ENCODE measurements at regions not wholly inside any gene's neighbourhood (a gene's known extent, or its start where the extent isn't known, plus 50 kb on each side); places are given as distances from the start of the nearest gene placed in this dataset.
"Not testable (repeated sequence)": the region's sequence is repeated elsewhere in the genome, so short reads cannot be mapped to it uniquely, and the experiment has no call there.

DNA sequence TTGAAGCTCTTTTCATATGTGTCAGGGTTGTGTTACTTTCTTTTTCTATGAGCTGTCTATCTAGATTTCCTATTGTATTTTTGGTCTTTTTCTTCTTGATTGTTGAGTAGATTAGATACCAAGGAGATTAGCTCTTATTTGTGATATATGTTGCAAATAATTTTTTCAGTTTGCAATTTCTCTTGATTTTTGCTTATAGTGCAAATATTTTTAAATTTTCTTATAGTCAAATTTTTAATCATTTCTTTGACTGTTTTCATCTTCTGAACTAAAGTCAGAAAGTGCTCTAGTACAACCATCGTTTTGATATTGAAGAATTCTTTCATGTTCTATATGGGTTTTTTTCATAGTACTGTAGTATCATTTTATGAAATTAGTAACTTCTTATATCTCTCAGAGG, 193.7 kb downstream of the OSTF1 start:
- DNase-seq (ENCODE audit: low read depth in 2 of 2): no peak

DNA sequence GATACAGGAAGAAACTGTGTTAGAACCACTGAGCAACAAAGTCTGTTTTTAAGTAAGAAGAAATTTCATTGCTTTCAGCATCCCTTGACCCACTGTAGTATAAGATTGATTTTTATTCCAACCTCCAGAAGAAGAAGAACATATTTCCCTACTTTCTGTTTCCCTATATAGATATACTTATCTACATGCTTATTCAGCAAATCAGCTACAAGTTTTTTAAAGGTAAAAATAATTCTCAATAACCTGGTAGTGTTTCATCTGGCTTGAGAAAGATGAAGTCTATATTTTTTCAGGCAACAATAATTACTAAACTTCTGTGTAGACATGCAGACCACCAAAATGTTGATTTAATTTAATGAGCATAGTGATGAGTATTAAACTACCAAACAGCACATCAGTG, 201.0 kb downstream of the OSTF1 start:
- DNase-seq (ENCODE audit: low read depth in 2 of 2): no peak

DNA sequence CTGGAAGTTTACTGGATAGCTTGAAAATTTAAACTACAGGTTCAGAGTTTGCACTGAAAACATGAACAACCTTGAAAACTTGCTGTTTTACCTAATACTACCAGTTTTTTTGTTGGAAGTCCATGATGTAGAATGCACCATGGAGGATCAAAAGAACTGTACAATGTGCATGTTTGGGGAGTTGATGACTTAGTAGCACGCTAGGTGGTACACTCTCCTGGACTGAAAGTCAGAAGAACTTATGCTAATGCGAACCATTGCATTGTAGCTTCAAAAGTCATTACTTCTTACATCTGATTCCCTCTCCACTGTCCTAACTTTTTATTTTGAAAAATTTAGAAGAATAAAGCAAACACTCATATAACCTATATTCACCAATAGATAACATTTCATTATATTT, 211.0 kb downstream of the OSTF1 start:
- no peak for DNase-seq (ENCODE audit: low read depth in 2 of 2)

DNA sequence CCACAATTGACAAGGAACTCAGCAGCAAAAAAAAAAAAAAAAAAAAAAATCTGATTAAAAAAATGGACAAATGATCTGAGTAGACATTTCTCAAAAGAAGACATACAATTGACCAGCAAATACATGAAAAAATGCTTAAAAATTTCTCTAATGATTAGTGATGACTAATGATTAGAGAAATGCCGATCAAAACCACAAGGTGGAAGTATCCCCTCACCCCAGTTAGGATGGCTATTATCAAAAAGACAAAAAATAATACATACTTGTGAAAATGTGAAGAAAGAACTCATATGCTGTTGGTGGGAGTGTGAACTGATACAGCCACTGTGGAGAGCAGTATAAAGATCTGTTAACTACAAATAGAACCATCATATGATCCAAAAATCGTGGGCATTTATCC, 245.3 kb downstream of the OSTF1 start:
- DNase-seq (ENCODE audit: low read depth in 2 of 2): no peak

DNA sequence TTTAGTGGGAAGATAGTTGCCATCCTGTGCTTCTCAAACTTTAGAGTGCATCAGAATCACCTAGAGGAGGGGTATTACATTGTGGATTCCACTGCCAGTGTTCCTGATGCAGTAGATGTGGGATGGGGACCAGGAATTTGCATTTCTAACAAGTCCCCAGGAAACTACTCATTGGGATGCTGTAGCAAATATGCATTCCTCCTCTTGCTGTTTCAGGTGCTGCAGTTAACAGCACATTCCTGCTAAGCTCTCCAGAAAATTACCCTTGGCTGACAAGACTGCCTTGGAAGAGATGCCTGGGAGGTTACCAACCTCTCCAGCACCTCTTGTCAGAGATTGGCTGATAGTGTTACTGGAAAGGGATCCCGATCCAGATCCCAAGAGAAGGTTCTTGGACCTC, 270.5 kb downstream of the OSTF1 start:
- DNase-seq (ENCODE audit: low read depth in 2 of 2): no peak

DNA sequence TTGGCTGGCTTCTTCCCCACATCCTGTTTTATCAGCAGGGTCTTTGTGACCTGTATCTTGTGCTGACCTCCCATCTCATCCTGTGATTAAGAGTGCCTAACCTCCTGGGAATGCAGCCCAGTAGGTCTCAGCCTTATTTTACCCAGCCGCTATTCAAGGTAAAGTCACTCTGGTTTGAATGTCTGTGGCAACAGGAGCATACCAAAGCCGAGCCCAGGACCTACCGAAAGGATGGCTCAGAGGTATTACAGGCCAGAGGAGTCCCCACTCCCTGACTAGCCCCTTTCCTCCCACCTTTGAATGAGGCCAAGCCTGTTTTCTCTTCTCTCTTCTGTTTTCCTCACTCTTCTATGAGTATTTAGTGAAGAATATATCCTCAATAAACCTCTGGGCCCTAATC, 271.3 kb downstream of the OSTF1 start:
- no peak for DNase-seq (ENCODE audit: low read depth in 2 of 2)

DNA sequence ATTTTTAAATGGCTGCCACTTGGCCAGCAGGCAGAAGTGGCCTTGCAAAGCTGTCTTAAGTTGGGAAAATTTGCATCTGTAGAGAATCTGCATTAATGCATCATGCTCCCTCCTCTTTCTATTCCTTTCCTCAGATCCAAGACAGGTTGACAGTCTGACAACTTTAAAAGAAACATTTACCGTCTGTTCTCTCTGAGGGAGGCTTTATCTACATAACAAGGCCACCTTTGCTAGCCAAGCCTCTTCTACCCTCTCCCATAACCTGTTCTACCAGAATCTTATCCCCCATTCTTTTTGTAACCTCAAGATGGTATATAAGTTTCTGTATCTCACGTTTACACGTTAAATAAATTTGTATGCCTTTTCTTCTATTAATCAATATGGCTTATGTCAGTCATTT, 271.9 kb downstream of the OSTF1 start:
- no peak for DNase-seq (ENCODE audit: low read depth in 2 of 2)

DNA sequence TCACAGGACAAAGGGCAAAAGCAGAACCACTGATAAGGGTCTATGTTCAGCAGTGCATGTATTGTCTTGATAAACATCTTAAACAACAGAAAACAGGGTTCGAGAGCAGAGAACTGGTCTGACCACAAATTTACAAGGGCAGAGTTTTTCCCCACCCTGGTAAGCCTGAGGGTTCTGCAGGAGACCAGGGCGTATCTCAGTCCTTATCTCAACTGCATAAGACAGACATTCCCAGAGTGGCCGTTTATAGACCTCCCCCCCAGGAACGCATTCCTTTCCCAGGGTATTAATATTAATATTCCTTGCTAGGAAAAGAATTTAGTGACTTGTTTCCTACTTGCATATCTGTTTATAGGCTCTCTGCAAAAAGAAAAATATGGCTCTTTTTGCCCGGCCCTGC, 274.1 kb downstream of the OSTF1 start:
- not testable (repeated sequence) for DNase-seq (ENCODE audit: low read depth in 2 of 2)

DNA sequence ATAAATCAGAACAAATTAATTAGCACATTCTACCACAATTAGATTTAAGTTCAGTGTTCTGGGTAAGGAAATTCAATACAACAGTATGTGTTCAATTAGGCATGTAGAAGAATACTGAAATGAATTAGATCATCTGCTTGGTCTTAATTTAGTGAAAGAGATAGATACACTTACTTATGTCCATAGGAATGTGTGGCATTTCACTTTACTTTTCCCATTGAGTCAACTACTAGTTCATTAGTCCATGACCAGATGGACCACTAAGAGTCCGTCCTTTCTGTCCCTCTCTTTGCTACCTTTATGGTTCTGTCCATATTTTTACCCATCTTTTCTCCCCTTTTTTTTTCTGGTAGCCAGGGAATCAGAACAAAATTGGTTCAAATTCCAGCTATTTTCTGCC, 276.9 kb downstream of the OSTF1 start:
- no peak for DNase-seq (ENCODE audit: low read depth in 2 of 2)

DNA sequence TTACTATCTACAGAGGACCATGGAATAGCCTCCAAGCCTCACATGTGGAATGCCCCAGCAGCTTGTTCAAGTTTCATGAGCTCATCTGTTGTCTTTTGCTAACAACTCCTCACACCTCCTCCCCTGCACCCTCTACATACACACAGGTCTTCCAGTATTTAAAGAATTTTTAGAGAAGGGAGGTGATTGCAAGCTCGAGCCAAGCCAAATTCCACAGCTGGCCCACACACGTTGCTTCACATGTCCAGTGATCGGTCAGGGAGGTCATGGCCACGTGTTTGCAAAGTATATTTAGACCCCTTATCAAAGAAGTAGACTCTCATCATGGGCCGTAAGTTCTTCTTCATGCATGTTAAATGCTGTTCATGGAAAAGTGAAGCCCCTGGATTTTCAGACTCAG, 281.7 kb downstream of the OSTF1 start:
- no peak for DNase-seq (ENCODE audit: low read depth in 2 of 2)

DNA sequence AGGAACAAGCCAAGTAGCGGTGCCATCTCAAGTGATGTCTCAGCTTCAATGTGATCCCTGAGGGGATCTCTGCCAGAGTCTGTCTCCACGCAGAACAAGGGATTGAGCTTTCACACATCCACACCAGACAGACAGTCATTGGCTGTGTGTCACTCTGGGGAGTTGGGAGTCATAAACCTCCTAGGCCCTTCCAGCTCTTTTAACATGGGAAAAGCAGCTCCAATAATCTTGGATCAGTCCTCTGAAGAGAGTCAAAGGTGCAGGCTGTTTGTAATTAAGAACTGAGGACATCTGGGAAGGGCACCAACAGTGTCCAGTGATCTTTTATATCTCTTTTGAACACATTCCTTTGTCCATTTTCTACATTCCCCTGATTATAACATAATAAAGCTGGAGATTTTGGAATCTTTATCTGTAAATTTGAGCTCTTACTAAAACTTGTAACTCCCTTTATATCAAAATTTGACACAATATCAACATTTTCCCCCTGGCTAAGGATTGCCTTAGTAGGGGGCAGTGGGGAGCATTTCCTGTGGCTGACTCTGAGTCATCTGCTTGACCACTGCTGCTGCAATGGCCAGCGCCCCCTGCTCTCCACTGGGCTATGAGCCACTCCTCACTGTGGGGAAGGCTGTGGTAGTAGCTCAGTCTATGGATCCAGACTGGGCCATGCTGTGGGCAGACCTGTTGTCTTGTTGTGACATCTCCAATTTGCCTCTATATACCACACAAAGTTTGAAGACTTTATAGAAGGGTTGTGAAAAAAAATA, 284.4 kb downstream of the OSTF1 start:
- DNase-seq (ENCODE audit: low read depth in 2 of 2): no peak

DNA sequence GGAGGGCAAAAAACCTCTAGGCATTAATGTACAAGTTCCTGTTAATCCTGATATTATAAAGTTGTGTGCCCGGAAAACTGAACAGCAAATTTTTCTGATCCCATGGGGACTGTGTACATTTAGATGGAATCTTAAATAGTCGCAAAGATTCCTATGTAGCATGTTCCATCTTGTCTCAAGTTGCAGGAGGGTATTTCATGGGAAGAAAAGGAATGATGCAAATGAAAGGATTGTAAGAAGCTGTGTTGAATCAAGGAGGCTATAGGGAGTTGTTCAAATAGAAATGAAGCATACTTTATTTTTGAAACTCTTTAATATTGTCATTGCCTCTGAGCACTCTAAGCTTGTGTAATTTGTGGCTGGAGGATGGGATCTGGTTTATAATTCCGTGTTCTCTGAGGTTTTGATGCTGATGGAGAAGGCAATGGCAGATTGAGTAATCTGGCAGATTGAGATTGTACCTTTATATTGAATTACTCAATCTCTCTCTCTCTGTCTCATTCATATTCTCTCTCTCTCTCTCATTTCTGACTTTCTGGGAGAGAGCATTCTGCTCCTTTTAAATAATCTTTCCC, 288.5 kb downstream of the OSTF1 start:
- no peak for DNase-seq (ENCODE audit: low read depth in 2 of 2)

DNA sequence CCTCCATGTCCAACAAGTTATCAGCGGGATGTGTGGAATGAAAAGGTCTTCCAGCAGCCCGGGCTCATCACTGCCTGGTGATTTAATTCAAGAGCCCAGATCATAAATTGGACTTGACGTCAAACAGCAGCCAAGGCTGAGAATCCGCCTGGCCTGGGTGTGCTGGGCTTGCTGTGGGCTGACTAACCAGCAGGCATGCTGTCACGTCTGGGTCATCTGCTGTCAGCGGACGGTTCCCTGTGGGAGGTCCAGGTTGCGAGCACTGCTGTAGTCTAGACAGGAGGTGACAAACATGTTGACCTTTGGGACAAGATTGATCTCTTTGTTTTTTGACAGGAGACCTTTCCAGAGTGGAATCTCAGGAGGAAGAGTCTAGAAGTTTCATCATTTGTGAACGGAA, 289.7 kb downstream of the OSTF1 start:
- no peak for DNase-seq (ENCODE audit: low read depth in 2 of 2)

DNA sequence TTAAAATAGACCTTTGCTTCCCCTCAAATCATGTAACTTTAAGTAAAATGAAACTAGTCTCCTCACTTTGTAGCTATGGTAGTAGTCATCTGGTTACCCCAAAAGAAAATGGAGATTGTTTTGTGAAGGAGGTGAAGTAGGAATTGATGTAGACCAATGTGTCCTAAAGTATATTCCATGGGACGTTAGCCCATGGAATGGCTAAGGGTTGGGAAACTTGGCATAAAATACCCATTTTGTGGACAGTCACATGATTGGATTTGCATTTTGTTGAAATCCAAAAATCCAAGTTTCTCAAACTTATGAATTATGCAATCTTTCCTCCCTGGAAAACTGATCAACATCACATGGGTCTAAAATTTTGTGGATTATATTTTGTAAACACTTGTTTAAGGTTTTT, 290.6 kb downstream of the OSTF1 start:
- DNase-seq (ENCODE audit: low read depth in 2 of 2): no peak

DNA sequence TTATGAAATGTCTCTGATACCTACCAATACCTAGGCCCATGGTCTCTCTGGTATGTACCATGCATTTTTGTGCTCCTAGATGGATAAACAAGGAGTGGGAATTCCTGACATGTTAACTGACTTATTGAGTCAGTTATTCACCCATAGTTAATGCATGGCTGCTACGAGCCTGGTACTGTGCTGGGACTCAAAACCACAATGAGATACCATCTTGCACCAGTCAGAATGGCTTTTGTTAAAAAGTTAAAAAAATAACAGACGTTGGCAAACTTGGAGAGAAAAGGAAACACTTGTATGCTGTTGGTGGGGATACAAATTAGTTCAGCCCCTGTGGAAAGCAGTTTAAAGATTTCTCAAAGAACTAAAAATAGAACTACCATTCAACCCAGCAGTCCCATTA, 293.8 kb downstream of the OSTF1 start:
- DNase-seq (ENCODE audit: low read depth in 2 of 2): no peak

DNA sequence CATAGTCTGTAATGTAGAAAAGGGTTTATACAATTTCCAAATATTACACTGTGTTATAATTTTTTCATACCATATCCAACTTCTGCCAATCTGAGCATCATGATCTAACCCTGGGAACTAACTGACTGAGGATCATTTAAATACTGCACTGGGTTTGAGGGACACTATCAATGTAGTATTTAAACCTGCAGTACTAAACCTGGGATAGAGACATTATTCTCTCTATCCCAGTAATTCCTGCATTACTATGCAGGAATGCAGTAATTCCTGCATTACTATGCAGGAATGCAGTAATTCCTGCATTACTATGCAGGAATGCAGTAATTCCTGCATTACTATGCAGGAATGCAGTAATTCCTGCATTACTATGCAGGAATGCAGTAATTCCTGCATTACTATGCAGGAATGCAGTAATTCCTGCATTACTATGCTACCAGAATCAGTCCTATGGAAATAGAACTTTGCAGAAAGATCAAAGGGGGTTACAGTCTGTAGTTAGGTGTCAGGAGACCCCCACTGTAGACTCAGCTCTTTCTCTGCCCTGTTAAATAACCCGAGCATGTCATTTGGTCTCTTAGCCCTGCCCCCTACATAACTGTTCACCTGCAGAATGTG, 295.2 kb downstream of the OSTF1 start:
- not testable (repeated sequence) for DNase-seq (ENCODE audit: low read depth in 2 of 2)

DNA sequence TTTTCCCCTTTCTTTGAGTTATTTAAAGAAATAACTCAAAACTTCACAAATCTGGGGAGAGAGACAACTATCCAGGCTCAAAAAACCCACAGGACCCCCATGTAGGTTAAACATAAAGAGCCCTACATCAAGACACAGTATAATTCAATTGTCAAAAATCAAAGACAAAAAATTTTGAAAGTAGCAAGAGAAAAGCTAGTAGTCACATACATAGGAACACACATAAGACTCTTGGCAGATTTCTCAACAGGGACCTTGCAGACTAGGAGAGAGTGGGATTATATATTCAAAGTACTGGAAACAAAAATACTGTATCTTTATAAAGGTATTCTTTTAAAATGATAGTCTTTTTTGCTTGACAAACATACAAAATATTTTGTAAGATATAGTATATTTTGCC, 296.9 kb downstream of the OSTF1 start:
- no peak for DNase-seq (ENCODE audit: low read depth in 2 of 2)

DNA sequence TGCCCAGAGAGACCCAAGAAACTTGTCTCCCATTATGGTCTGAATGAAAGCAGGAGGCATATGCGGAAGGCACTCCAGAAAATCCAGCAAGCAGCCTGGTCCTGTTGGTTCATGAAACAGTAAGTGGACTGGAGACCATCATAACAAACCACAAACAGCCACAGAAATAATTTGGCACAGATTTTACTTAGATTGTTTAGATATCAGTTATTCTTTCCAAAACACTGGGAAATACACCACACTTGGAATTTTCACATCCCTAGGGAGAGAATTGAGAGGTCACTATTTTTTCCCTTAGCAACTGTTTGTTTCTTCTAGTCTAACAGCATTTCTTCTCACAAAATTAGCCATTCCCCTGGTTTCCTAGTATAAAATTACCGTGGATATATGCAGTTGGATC, 300.8 kb downstream of the OSTF1 start:
- no peak for DNase-seq (ENCODE audit: low read depth in 2 of 2)

DNA sequence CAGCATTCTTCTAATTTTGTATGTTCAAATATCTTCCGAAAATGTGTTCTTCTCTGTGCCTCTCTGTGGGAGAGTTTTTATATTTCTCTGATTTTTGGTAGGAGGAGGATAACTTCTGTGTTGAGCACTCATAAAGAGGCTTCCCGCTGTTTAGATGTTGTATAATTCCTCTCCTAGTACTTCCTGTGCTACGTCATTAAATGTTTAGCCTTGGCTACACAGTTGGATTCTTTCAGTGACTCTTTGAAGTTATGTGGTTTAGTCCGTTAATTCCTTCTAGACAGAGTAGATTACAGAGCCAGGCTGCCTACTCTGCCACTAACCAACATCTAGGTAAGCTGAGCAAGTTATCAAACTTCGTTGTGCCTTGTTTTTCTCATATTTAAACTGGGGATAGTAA, 302.6 kb downstream of the OSTF1 start:
- DNase-seq (ENCODE audit: low read depth in 2 of 2): no peak

DNA sequence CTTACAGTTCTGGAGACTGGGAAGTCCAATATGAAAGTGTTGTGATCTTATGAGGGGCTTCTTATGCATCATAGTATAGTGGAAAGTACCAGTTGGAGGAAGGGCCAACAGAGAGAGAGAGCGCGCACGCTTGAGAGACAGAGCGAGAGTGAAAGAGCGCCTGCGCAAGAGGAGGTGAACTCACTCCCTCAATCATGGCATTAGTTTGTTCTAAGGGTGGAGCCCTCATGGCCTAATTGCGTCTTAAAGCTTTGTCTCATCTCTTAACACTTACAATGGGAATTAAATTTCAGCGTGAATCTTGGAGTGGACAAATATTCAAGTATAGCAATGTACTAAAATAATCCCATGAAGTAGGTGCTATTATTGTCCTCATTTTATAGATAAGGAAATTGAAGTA, 303.2 kb downstream of the OSTF1 start:
- DNase-seq (ENCODE audit: low read depth in 2 of 2): no peak

DNA sequence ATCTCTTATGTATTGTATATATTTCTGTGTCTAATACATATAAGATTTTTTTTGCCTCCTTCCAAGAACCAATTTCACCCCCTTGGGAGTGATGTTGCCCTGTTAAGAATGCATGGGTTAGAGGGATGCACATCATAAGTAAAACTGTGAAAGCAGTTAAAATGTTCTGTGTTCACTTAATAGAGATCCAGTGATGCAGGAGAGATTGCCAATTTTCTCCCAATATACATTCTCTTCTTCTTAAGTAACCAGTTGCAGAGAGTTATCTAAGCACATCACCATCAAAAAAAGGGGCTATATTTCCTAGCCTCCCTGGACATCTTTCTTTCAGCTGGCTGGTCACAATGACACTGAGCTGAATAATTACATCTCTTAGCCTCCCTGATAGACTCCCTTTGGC, 307.0 kb downstream of the OSTF1 start:
- DNase-seq (ENCODE audit: low read depth in 2 of 2): no peak

DNA sequence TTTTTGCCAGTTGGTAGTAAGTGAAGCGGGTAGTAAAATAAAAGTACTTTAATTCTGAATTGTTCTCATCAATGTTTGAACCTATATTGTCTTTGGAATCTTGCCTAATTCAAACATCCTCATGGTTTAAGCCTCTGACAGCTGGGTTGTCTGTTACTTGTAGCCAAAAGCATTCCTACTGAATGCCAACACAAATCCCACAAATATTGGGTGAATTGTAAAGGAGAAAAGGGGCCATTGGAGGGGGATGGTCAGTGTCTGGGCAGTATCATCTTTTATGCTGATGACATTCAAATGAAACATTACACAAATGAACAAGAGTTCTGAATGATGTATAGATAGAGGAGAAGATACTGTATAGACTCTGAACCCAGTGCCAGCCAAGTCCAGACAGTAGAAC, 309.5 kb downstream of the OSTF1 start:
- DNase-seq (ENCODE audit: low read depth in 2 of 2): no peak

DNA sequence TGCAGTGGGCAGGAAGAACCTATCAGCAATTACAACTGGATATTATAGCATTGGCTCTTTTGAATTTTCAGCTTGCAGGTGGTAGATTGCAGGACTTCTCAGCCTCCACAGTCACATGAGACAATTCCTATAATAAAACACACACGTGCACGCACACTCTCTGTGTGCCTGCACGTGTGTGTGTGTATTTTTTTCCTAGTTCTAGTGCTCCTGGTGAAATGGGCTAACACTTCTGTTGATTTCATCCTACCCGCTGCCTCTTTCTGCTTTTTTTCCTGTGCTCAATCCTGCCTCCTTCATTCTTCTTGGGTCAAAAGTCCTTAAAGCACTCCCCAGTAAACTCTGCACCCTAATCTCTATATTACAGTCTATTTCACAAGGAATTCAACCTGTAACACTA, 320.1 kb downstream of the OSTF1 start:
- DNase-seq (ENCODE audit: low read depth in 2 of 2): no peak

DNA sequence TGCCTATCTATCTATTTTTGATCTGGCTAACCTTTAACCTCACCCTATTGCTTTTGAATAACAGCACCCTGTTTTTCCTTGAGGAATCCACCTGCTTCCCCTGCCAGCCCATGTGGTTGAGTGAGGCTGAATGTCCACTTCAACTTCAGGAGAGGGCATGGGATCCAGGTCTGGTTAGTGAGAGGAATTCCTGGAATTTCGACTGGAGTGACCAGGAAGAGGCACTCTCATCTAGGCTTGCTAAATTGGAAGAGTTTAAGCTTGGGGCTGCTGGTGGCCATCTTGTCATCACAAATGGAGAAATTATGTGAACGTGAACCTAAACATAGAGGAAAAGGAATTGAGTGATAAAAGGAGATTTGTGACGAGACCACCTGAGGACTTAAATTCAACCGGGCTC, 322.1 kb downstream of the OSTF1 start:
- no peak for DNase-seq (ENCODE audit: low read depth in 2 of 2)
